ENCODE measurements at regions not wholly inside any gene's neighbourhood (a gene's known extent, or its start where the extent isn't known, plus 50 kb on each side); places are given as distances from the start of the nearest gene placed in this dataset.

- no peak for DNase-seq
Measured at GRCh38 chr1:115412733-115413132, 74.7 kb upstream of the NGF start.

- no peak for DNase-seq
Measured at GRCh38 chr1:115412286-115412685, 74.2 kb upstream of the NGF start.

- peak; percentile 76 for DNase-seq
Measured at GRCh38 chr1:115411371-115412063, 73.5 kb upstream of the NGF start.

GRCh38 chr1:115409094-115410015, 71.3 kb upstream of the NGF start:
- no peak for DNase-seq

- no peak for DNase-seq
Measured at GRCh38 chr1:115408533-115408932, 70.5 kb upstream of the NGF start.

GRCh38 chr1:115404911-115405310, 66.9 kb upstream of the NGF start:
- DNase-seq = no peak

GRCh38 chr1:115402753-115403184, 64.7 kb upstream of the NGF start:
- DNase-seq = no peak

GRCh38 chr1:115401676-115402075, 63.6 kb upstream of the NGF start:
- no peak for DNase-seq

GRCh38 chr1:115400891-115401290, 62.8 kb upstream of the NGF start:
- DNase-seq = no peak

- no peak for DNase-seq
Measured at GRCh38 chr1:115400426-115400825, 62.4 kb upstream of the NGF start.

- DNase-seq = no peak
Measured at GRCh38 chr1:115398745-115399144, 60.7 kb upstream of the NGF start.

All from kidney glomerular epithelial cell (primary cell).